Mammary epithelial cell (primary cell): ENCODE measurements at regions not wholly inside any gene's neighbourhood (a gene's known extent, or its start where the extent isn't known, plus 50 kb on each side); places are given as distances from the start of the nearest gene placed in this dataset.

Experiments
- EZH2 ChIP-seq: IDR thresholded peaks from 2 replicates; pipeline ENCODE4 v1.6.1; 2012; ENCODE audit warnings: low read length, inconsistent platforms, borderline replicate concordance
- TF ChIP-seq, protein P1 (sequence below), 2 donors: IDR thresholded peaks in 1 of 2; conservative IDR thresholded peaks in 1 of 2; 2 replicates each; pipeline ENCODE4 v1.5.1; 2011 to 2012; ENCODE audit warnings: inconsistent platforms in 2 of 2, low read length in 2 of 2, mild to moderate bottlenecking in 2 of 2, control low read depth in 1 of 2, low read depth in 1 of 2; ENCODE audit not compliant: insufficient read depth in 1 of 2; ENCODE audit errors: extremely low read depth in 1 of 2

DNA sequence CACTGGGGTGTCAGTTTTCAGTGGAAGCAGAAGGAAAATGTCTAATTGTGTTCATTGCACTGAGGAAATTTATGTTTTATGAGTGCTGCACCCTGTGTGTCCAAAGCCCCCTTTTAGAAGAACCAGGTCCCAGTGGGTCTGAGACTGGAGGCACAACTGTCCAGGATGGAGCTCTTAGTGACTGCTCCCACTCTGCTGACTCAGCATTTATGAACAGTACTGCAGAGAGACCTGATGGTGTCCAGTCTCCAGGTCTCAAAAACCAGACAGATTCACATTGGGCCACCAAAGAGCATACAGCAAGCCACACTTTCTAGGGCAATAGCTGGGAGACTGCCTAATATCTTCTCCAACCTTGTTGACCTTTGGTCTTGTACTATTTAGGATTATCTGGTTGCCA lies 321.9 kb downstream of the CBLN1 start:
- TF ChIP-seq, protein P1, sequence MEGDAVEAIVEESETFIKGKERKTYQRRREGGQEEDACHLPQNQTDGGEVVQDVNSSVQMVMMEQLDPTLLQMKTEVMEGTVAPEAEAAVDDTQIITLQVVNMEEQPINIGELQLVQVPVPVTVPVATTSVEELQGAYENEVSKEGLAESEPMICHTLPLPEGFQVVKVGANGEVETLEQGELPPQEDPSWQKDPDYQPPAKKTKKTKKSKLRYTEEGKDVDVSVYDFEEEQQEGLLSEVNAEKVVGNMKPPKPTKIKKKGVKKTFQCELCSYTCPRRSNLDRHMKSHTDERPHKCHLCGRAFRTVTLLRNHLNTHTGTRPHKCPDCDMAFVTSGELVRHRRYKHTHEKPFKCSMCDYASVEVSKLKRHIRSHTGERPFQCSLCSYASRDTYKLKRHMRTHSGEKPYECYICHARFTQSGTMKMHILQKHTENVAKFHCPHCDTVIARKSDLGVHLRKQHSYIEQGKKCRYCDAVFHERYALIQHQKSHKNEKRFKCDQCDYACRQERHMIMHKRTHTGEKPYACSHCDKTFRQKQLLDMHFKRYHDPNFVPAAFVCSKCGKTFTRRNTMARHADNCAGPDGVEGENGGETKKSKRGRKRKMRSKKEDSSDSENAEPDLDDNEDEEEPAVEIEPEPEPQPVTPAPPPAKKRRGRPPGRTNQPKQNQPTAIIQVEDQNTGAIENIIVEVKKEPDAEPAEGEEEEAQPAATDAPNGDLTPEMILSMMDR (conservative IDR thresholded peaks at IDR 0.05 in 1 of 2, IDR thresholded peaks at IDR 0.05 in 1 of 2; ENCODE audit: extremely low read depth in 1 of 2, insufficient read depth in 1 of 2, low read depth in 1 of 2, low read length in 2 of 2), result no peak
- no peak for TF ChIP-seq EZH2
